ENCODE measurements at regions not wholly inside any gene's neighbourhood (a gene's known extent, or its start where the extent isn't known, plus 50 kb on each side); places are given as distances from the start of the nearest gene placed in this dataset.

DNA sequence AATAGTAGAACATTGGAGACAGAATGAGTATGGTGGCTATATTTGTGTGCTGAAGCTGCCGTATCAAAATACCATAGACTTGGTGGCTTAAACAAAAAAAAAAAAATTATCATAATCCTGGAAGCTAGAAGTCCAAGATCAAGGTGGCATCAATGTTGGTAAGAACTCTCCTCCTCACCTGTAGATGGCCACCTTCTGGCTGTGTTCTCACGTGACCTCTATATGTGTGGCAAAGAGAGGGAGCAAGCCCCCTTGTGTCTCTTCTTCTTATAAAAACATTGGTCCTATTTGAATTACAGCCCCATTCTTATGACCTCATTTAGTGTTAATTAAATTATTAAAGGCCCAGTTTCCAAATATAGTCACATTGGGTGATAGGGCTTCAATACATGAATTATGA, 1640.9 kb upstream of the PCDH7 start:
- ChIA-PET POLR2A (no interaction called here), CTCF (no interaction called here)
- intact Hi-C loops (cut with micrococcal nuclease; ENCODE audit: unreplicated experiment) (no loop called here), in situ Hi-C loops (cut with HindIII; ENCODE audit: low pct_unique_long_range_greater_than_20kb, low sequenced_read_pairs) (no loop called here)
- ATAC-seq: no peak
- no TSS peak for BruUV-seq (replicated peaks)
- H3K4me3 ChIP-seq (ENCODE audit: low read depth in 2 of 2, low read length in 2 of 2): no peak overlapping the region
- TF ChIP-seq TCF7L2 (IDR thresholded peaks at IDR 0.05; ENCODE audit: low read depth, low read length) (no peak), SIN3A (IDR thresholded peaks at IDR 0.05; ENCODE audit: borderline replicate concordance, insufficient read depth, low read depth, low read length) (no peak), POLR2AphosphoS5 (IDR thresholded peaks at IDR 0.05; ENCODE audit: low read depth, low read length) (no peak)
- TF ChIP-seq, protein P1, sequence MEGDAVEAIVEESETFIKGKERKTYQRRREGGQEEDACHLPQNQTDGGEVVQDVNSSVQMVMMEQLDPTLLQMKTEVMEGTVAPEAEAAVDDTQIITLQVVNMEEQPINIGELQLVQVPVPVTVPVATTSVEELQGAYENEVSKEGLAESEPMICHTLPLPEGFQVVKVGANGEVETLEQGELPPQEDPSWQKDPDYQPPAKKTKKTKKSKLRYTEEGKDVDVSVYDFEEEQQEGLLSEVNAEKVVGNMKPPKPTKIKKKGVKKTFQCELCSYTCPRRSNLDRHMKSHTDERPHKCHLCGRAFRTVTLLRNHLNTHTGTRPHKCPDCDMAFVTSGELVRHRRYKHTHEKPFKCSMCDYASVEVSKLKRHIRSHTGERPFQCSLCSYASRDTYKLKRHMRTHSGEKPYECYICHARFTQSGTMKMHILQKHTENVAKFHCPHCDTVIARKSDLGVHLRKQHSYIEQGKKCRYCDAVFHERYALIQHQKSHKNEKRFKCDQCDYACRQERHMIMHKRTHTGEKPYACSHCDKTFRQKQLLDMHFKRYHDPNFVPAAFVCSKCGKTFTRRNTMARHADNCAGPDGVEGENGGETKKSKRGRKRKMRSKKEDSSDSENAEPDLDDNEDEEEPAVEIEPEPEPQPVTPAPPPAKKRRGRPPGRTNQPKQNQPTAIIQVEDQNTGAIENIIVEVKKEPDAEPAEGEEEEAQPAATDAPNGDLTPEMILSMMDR (IDR thresholded peaks at IDR 0.05): no peak
- TF ChIP-seq, protein P2, sequence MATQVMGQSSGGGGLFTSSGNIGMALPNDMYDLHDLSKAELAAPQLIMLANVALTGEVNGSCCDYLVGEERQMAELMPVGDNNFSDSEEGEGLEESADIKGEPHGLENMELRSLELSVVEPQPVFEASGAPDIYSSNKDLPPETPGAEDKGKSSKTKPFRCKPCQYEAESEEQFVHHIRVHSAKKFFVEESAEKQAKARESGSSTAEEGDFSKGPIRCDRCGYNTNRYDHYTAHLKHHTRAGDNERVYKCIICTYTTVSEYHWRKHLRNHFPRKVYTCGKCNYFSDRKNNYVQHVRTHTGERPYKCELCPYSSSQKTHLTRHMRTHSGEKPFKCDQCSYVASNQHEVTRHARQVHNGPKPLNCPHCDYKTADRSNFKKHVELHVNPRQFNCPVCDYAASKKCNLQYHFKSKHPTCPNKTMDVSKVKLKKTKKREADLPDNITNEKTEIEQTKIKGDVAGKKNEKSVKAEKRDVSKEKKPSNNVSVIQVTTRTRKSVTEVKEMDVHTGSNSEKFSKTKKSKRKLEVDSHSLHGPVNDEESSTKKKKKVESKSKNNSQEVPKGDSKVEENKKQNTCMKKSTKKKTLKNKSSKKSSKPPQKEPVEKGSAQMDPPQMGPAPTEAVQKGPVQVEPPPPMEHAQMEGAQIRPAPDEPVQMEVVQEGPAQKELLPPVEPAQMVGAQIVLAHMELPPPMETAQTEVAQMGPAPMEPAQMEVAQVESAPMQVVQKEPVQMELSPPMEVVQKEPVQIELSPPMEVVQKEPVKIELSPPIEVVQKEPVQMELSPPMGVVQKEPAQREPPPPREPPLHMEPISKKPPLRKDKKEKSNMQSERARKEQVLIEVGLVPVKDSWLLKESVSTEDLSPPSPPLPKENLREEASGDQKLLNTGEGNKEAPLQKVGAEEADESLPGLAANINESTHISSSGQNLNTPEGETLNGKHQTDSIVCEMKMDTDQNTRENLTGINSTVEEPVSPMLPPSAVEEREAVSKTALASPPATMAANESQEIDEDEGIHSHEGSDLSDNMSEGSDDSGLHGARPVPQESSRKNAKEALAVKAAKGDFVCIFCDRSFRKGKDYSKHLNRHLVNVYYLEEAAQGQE (IDR thresholded peaks at IDR 0.05; ENCODE audit: insufficient read depth in 1 of 2, low read depth in 2 of 2, low read length in 1 of 2): no peak
- no peaks in the 10 kb centered on the region for H3K36me3 ChIP-seq (ENCODE audit: control insufficient read depth, insufficient read depth, low read length)
- H3K27ac ChIP-seq (ENCODE audit: low read length): no peak overlapping the region
- H3K4me1 ChIP-seq (ENCODE audit: control insufficient read depth, insufficient read depth, low read length): no peaks in the 10 kb centered on the region
- no peaks in the 10 kb centered on the region for H3K9me3 ChIP-seq (ENCODE audit: control insufficient read depth, insufficient read depth, low read depth, low read length)
- DNase-seq (ENCODE audit: low read depth, low spot score): no peak
- no peaks in the 10 kb centered on the region for H3K27me3 ChIP-seq (ENCODE audit: control insufficient read depth, insufficient read depth, low read length)

DNA sequence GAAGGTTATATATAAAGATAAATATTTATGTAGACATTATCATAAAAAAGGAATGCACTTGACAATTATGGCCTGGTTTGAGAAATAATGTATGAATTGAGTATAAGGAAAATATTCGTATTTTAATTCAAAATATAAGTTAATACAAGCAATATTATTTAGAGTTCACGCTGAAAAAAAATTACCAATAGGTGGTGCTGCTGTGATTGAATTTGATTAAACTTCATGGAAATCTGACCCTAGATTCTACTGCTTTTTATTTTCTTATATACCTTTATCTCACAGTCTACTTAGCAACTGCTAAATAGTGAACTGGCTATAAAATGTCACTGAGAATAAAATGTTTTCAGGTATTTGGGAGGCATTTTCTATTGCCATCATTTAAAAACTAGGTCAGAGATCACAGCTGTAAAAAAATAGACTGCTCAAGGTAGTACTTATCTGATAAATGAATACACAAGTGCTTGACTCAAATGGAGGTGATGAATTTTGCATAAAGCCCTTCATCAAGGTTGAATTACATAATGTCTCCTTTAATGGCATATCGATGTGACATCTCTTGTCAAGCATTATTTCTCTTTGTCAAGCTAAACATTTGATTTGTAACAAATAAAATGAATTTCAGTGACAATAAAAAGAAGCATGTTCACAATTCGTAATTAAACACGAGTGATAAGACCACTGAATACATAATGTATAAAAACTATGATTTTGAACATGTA, 1638.8 kb upstream of the PCDH7 start:
- CTCF ChIA-PET: no interaction called here
- BruUV-seq (replicated peaks): no TSS peak
- ATAC-seq (no peak), DNase-seq (ENCODE audit: low read depth, low spot score) (no peak)
- in situ Hi-C loops (cut with HindIII; ENCODE audit: low pct_unique_long_range_greater_than_20kb, low sequenced_read_pairs) (no loop called here), intact Hi-C loops (cut with micrococcal nuclease; ENCODE audit: unreplicated experiment) (no loop called here)
- POLR2A ChIA-PET: no interaction called here
- no peak overlapping the region for H3K27ac ChIP-seq (ENCODE audit: low read length)
- no peaks in the 10 kb centered on the region for H3K36me3 ChIP-seq (ENCODE audit: control insufficient read depth, insufficient read depth, low read length)
- no peaks in the 10 kb centered on the region for H3K9me3 ChIP-seq (ENCODE audit: control insufficient read depth, insufficient read depth, low read depth, low read length)
- TF ChIP-seq, protein P1 (IDR thresholded peaks at IDR 0.05): peak; percentile 24; the same call in 1 of the 2 replicates
- no peak for TF ChIP-seq TCF7L2 (IDR thresholded peaks at IDR 0.05; ENCODE audit: low read depth, low read length)
- no peaks in the 10 kb centered on the region for H3K4me1 ChIP-seq (ENCODE audit: control insufficient read depth, insufficient read depth, low read length)
- no peaks in the 10 kb centered on the region for H3K27me3 ChIP-seq (ENCODE audit: control insufficient read depth, insufficient read depth, low read length)
- H3K4me3 ChIP-seq (ENCODE audit: low read depth in 2 of 2, low read length in 2 of 2): no peak overlapping the region

Measured in Panc1 (cell line).